GM12874 (cell line): ENCODE measurements at regions not wholly inside any gene's neighbourhood (a gene's known extent, or its start where the extent isn't known, plus 50 kb on each side); places are given as distances from the start of the nearest gene placed in this dataset.

Source experiments
- CTCF ChIP-seq: IDR thresholded peaks from 2 replicates; pipeline ENCODE4 v1.5.1; 2011; ENCODE audit warnings: low read depth, mild to moderate bottlenecking, control low read depth, low read length, moderate library complexity; ENCODE audit not compliant: insufficient read depth

- no peak for TF ChIP-seq CTCF
Measured at GRCh38 chr18:42477267-42477666, 522.2 kb downstream of the PIK3C3 start.

GRCh38 chr18:42480441-42480840, 525.4 kb downstream of the PIK3C3 start:
- TF ChIP-seq CTCF = no peak

GRCh38 chr18:42484648-42485047, 529.6 kb downstream of the PIK3C3 start:
- no peak for TF ChIP-seq CTCF

GRCh38 chr18:42486271-42486670, 531.2 kb downstream of the PIK3C3 start:
- no peak for TF ChIP-seq CTCF

GRCh38 chr18:42508683-42509296, 553.8 kb downstream of the PIK3C3 start:
- TF ChIP-seq CTCF = no peak

- TF ChIP-seq CTCF = no peak
Measured at GRCh38 chr18:42509750-42510415, 554.8 kb downstream of the PIK3C3 start.

GRCh38 chr18:42510540-42510939, 555.5 kb downstream of the PIK3C3 start:
- TF ChIP-seq CTCF = no peak
